Neural progenitor cell (in vitro differentiated cells): ENCODE measurements at regions not wholly inside any gene's neighbourhood (a gene's known extent, or its start where the extent isn't known, plus 50 kb on each side); places are given as distances from the start of the nearest gene placed in this dataset.

Source experiments
- DNase-seq: peaks from one replicate; pipeline ENCODE4 v3.0.0-alpha.2; 2016; ENCODE audit warnings: low spot score
- H2AFZ ChIP-seq: fragments of 200-600 bp; sonication (generic); replicated peaks from 2 replicates; pipeline ENCODE4 v1.6.1; 2016; ENCODE audit warnings: antibody characterized with exemption
- H3F3A ChIP-seq: fragments of 200-600 bp; sonication (generic); 2 replicates; pipeline ENCODE4 v1.6.1; 2016; ENCODE audit warnings: antibody characterized with exemption, low read depth
- H3K27ac ChIP-seq: fragments of 200-600 bp; sonication (generic); 2 replicates; pipeline ENCODE4 v1.5.1; 2016; ENCODE audit warnings: mild to moderate bottlenecking
- H3K27me3 ChIP-seq: fragments of 200-600 bp; sonication (generic); 2 replicates; pipeline ENCODE4 v1.6.1; 2016; ENCODE audit warnings: mild to moderate bottlenecking, moderate library complexity
- H3K36me3 ChIP-seq: fragments of 200-600 bp; sonication (generic); 2 replicates; pipeline ENCODE4 v1.5.1; 2016
- H3K4me1 ChIP-seq: fragments of 200-600 bp; sonication (generic); 2 replicates; pipeline ENCODE4 v1.6.1; 2016; ENCODE audit warnings: mixed run types
- H3K4me2 ChIP-seq: fragments of 200-600 bp; sonication (generic); 2 replicates; pipeline ENCODE4 v1.6.1; 2016
- H3K4me3 ChIP-seq: fragments of 200-600 bp; sonication (generic); 2 replicates; pipeline ENCODE4 v1.5.1; 2016
- H3K79me2 ChIP-seq: fragments of 200-600 bp; sonication (generic); 2 replicates; pipeline ENCODE4 v1.6.1; 2016; ENCODE audit warnings: low read depth
- H3K9ac ChIP-seq: fragments of 200-600 bp; sonication (generic); 2 replicates; pipeline ENCODE4 v1.6.1; 2016
- H3K9me3 ChIP-seq: fragments of 200-600 bp; sonication (generic); 2 replicates; pipeline ENCODE4 v1.5.1; 2016; ENCODE audit warnings: low read depth
- H4K20me1 ChIP-seq: fragments of 200-600 bp; sonication (generic); 2 replicates; pipeline ENCODE4 v1.6.1; 2016; ENCODE audit warnings: low read depth
- H3K27ac Mint-ChIP-seq: 3 replicates; pipeline ENCODE4 v1.8.0; 2021; ENCODE audit warnings: mixed read lengths
- H3K27me3 Mint-ChIP-seq: 2 replicates; pipeline ENCODE4 v1.8.0; 2022; ENCODE audit warnings: low read depth, mild to moderate bottlenecking, inconsistent platforms, moderate library complexity, mixed read lengths; ENCODE audit not compliant: insufficient read depth
- H3K36me3 Mint-ChIP-seq: 3 replicates; pipeline ENCODE4 v1.8.0; 2021; ENCODE audit warnings: mixed read lengths
- H3K4me1 Mint-ChIP-seq: 3 replicates; pipeline ENCODE4 v1.8.0; 2021; ENCODE audit warnings: mixed read lengths
- H3K4me3 Mint-ChIP-seq: 3 replicates; pipeline ENCODE4 v1.8.0; 2021; ENCODE audit warnings: mild to moderate bottlenecking, moderate library complexity, mixed read lengths
- H3K9me3 Mint-ChIP-seq: 3 replicates; pipeline ENCODE4 v1.8.0; 2020; ENCODE audit warnings: mixed read lengths
- CTCF ChIP-seq: fragments of 200-600 bp; sonication (generic); IDR thresholded peaks from 2 replicates; pipeline ENCODE4 v1.5.1; 2017; ENCODE audit warnings: antibody characterized with exemption, mild to moderate bottlenecking
- EZH2 ChIP-seq: fragments of 200-600 bp; sonication (generic); IDR thresholded peaks from 2 replicates; pipeline ENCODE4 v1.6.1; 2017; ENCODE audit warnings: antibody characterized with exemption, mild to moderate bottlenecking, moderate library complexity
- EZH2phosphoT487 ChIP-seq: fragments of 200-600 bp; sonication (generic); IDR thresholded peaks from 2 replicates; pipeline ENCODE4 v1.6.1; 2017; ENCODE audit warnings: antibody characterized with exemption

DNA sequence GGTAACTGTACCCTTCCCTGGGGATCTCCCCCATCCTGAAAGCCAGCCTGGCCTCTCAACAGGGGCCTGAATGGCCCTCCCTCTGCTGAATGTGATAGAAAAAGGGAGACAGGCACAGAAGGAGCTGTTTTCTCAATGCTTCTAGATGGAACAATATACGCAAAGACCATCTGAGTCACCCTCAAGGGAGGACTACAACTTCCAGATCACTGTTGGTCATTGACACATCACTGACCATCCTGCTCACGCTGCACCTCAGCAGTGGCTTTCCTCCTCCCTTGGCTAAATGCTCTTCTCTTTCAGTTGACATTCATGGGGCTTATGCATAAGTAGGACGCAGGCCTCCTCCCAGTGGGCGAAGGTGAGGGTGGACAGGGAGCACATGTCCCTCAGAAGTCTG lies 112.2 kb upstream of the SHB start:
- peaks cover 6% of the 10 kb centered on the region for H3K4me1 ChIP-seq
- Mint-ChIP-seq H3K4me1 (peaks cover 18% of the 10 kb centered on the region), H3K9me3 (no peaks in the 10 kb centered on the region), H3K27me3 (peaks cover 6% of the 10 kb centered on the region), H3K27ac (peak overlapping the region; percentile 44), H3K4me3 (no peak overlapping the region), H3K36me3 (no peaks in the 10 kb centered on the region)
- no peaks in the 10 kb centered on the region for H4K20me1 ChIP-seq
- no peaks in the 10 kb centered on the region for H3K36me3 ChIP-seq
- DNase-seq = no peak
- H3F3A ChIP-seq = no peaks in the 10 kb centered on the region
- H3K9me3 ChIP-seq = no peaks in the 10 kb centered on the region
- no peaks in the 10 kb centered on the region for H3K79me2 ChIP-seq
- H2AFZ ChIP-seq = no peak overlapping the region
- H3K9ac ChIP-seq = no peak overlapping the region
- TF ChIP-seq EZH2phosphoT487 = no peak
- no peak for TF ChIP-seq EZH2
- TF ChIP-seq CTCF = no peak
- no peak overlapping the region for H3K4me3 ChIP-seq
- no peak overlapping the region for H3K4me2 ChIP-seq
- H3K27ac ChIP-seq = no peak overlapping the region
- no peaks in the 10 kb centered on the region for H3K27me3 ChIP-seq

DNA sequence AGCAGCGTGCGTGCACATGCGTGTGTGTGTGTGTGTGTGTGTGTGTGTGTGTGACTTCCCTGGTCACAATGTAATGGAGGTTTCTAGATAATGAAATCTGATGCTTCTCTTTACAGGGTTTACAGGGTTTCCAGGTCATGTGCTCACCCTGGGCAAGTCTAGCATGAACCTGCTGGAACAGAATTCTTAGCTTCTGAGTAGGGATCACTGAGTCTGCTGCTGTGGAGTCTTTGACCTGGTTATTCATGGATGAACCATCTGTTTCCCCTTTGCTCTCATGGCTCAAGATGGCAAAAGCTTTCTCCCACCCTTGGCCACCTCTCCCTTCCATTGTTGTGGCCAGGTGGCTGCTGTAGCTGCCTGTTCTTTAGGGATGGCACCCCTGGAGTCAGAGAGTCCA lies 111.6 kb upstream of the SHB start:
- Mint-ChIP-seq H3K9me3 (no peaks in the 10 kb centered on the region), H3K4me1 (peaks cover 15% of the 10 kb centered on the region), H3K27ac (no peak overlapping the region), H3K36me3 (no peaks in the 10 kb centered on the region), H3K27me3 (peaks cover 6% of the 10 kb centered on the region), H3K4me3 (no peak overlapping the region)
- Histone ChIP-seq H3K27ac (no peak overlapping the region), H3K4me1 (peaks cover 3% of the 10 kb centered on the region), H3K4me3 (no peak overlapping the region), H3K4me2 (no peak overlapping the region), H3K9ac (no peak overlapping the region), H3F3A (no peaks in the 10 kb centered on the region), H4K20me1 (no peaks in the 10 kb centered on the region), H3K79me2 (no peaks in the 10 kb centered on the region), H3K27me3 (no peaks in the 10 kb centered on the region), H3K36me3 (no peaks in the 10 kb centered on the region), H3K9me3 (no peaks in the 10 kb centered on the region), H2AFZ (no peak overlapping the region)
- TF ChIP-seq EZH2 = no peak
- TF ChIP-seq CTCF = no peak
- TF ChIP-seq EZH2phosphoT487 = no peak
- no peak for DNase-seq

GRCh38 chr9:38179965-38180364 lies 110.9 kb upstream of the SHB start:
- Histone ChIP-seq H3K27ac (no peak overlapping the region), H3K9me3 (no peaks in the 10 kb centered on the region), H3K4me2 (no peak overlapping the region), H3K79me2 (no peaks in the 10 kb centered on the region), H2AFZ (no peak overlapping the region), H3F3A (no peaks in the 10 kb centered on the region), H3K27me3 (no peaks in the 10 kb centered on the region), H3K9ac (no peak overlapping the region), H4K20me1 (no peaks in the 10 kb centered on the region), H3K4me1 (peaks cover 3% of the 10 kb centered on the region), H3K4me3 (no peak overlapping the region), H3K36me3 (no peaks in the 10 kb centered on the region)
- Mint-ChIP-seq H3K27ac (peak overlapping the region; percentile 47), H3K36me3 (no peaks in the 10 kb centered on the region), H3K9me3 (peaks cover 1% of the 10 kb centered on the region), H3K27me3 (peaks cover 8% of the 10 kb centered on the region), H3K4me3 (no peak overlapping the region), H3K4me1 (peaks cover 15% of the 10 kb centered on the region)
- TF ChIP-seq EZH2 = no peak
- DNase-seq = no peak

- H3K4me1 ChIP-seq = peaks cover 5% of the 10 kb centered on the region
- peaks cover 15% of the 10 kb centered on the region for H3K4me1 Mint-ChIP-seq
Measured at GRCh38 chr9:38178237-38178636, 109.2 kb upstream of the SHB start.

More at GRCh38 chr9:38178237-38178636, 109.2 kb upstream of the SHB start:
- Histone ChIP-seq H4K20me1 (no peaks in the 10 kb centered on the region), H2AFZ (no peak overlapping the region), H3K36me3 (no peaks in the 10 kb centered on the region), H3K4me3 (no peak overlapping the region), H3F3A (peaks cover 4% of the 10 kb centered on the region), H3K4me2 (no peak overlapping the region), H3K9ac (no peak overlapping the region), H3K27ac (no peak overlapping the region), H3K79me2 (no peaks in the 10 kb centered on the region), H3K9me3 (no peaks in the 10 kb centered on the region), H3K27me3 (no peaks in the 10 kb centered on the region)
- DNase-seq = no peak
- Mint-ChIP-seq H3K27me3 (peaks cover 8% of the 10 kb centered on the region), H3K4me3 (no peak overlapping the region), H3K36me3 (no peaks in the 10 kb centered on the region), H3K9me3 (peaks cover 3% of the 10 kb centered on the region), H3K27ac (no peak overlapping the region)
- TF ChIP-seq EZH2phosphoT487 = no peak
- no peak for TF ChIP-seq CTCF
